ENCODE measurements at regions not wholly inside any gene's neighbourhood (a gene's known extent, or its start where the extent isn't known, plus 50 kb on each side); places are given as distances from the start of the nearest gene placed in this dataset.
"Not testable (repeated sequence)": the region's sequence is repeated elsewhere in the genome, so short reads cannot be mapped to it uniquely, and the experiment has no call there.

GRCh38 chr1:88333086-88333695 lies 350.9 kb upstream of the PKN2 start:
- FAIRE-seq: no peak

GRCh38 chr1:88341447-88341846 lies 342.6 kb upstream of the PKN2 start:
- FAIRE-seq: no peak

- not testable (repeated sequence) for FAIRE-seq
These were observed 342.0 kb upstream of the PKN2 start for GRCh38 chr1:88342081-88342480.

- FAIRE-seq: no peak
These were observed 333.4 kb upstream of the PKN2 start for GRCh38 chr1:88350648-88351047.

- FAIRE-seq: no peak
These were observed 332.1 kb upstream of the PKN2 start for GRCh38 chr1:88351960-88352359.

- no peak for FAIRE-seq
These were observed 329.8 kb upstream of the PKN2 start for GRCh38 chr1:88354256-88354655.

GRCh38 chr1:88357729-88358128 lies 326.3 kb upstream of the PKN2 start:
- FAIRE-seq: no peak

GRCh38 chr1:88371436-88372023 lies 312.5 kb upstream of the PKN2 start:
- no peak for FAIRE-seq

GRCh38 chr1:88375977-88376376 lies 308.1 kb upstream of the PKN2 start:
- no peak for FAIRE-seq

- FAIRE-seq: no peak
These were observed 307.7 kb upstream of the PKN2 start for GRCh38 chr1:88376421-88376820.

GRCh38 chr1:88378560-88378959 lies 305.5 kb upstream of the PKN2 start:
- no peak for FAIRE-seq

- no peak for FAIRE-seq
These were observed 289.1 kb upstream of the PKN2 start for GRCh38 chr1:88394958-88395357.

- FAIRE-seq: no peak
These were observed 285.7 kb upstream of the PKN2 start for GRCh38 chr1:88398338-88398737.

GRCh38 chr1:88399690-88400089 lies 284.4 kb upstream of the PKN2 start:
- FAIRE-seq: no peak

GRCh38 chr1:88401313-88401712 lies 282.8 kb upstream of the PKN2 start:
- no peak for FAIRE-seq

GRCh38 chr1:88404582-88404981 lies 279.5 kb upstream of the PKN2 start:
- FAIRE-seq: no peak

GRCh38 chr1:88407248-88407647 lies 276.8 kb upstream of the PKN2 start:
- no peak for FAIRE-seq

GRCh38 chr1:88421997-88422396 lies 262.1 kb upstream of the PKN2 start:
- FAIRE-seq: no peak

- no peak for FAIRE-seq
These were observed 250.5 kb upstream of the PKN2 start for GRCh38 chr1:88433556-88433955.

- FAIRE-seq: no peak
These were observed 249.2 kb upstream of the PKN2 start for GRCh38 chr1:88434836-88435235.

GRCh38 chr1:88441022-88441421 lies 243.1 kb upstream of the PKN2 start:
- no peak for FAIRE-seq

GRCh38 chr1:88451856-88452255 lies 232.2 kb upstream of the PKN2 start:
- no peak for FAIRE-seq

GRCh38 chr1:88453295-88453694 lies 230.8 kb upstream of the PKN2 start:
- no peak for FAIRE-seq

GRCh38 chr1:88454781-88455180 lies 229.3 kb upstream of the PKN2 start:
- FAIRE-seq: no peak

GRCh38 chr1:88455621-88456256 lies 228.3 kb upstream of the PKN2 start:
- FAIRE-seq: no peak
